22Rv1 (cell line): ENCODE measurements at regions not wholly inside any gene's neighbourhood (a gene's known extent, or its start where the extent isn't known, plus 50 kb on each side); places are given as distances from the start of the nearest gene placed in this dataset.

Source experiments
- ZFX ChIP-seq: fragments of 450-650 bp; IDR thresholded peaks from 2 replicates; pipeline ENCODE4 v1.6.1; 2017; ENCODE audit warnings: antibody characterized with exemption, borderline replicate concordance
- TF ChIP-seq, protein P1 (sequence below): fragments of 450-650 bp; IDR thresholded peaks from 2 replicates; pipeline ENCODE4 v1.5.1; 2017; ENCODE audit warnings: mild to moderate bottlenecking

DNA sequence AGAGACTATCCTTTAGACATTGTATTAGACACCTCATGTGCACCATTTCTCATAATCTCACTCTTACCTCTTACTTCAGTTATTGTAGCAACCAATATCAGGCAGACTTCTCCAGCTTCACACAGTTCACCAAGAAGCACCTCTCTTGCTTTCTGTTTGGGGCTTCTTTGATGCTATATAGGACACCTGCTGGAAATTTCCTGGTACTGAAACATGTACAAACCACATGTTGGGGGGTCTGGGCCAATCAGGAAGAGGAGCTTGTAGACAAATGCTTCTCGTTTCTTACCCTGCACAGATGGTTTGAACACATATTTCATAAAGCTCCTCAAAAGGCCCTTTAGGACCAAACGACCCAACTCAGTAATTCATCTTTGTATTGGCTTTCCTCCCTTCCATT, 212.1 kb downstream of the IZUMO3 start:
- TF ChIP-seq, protein P1, sequence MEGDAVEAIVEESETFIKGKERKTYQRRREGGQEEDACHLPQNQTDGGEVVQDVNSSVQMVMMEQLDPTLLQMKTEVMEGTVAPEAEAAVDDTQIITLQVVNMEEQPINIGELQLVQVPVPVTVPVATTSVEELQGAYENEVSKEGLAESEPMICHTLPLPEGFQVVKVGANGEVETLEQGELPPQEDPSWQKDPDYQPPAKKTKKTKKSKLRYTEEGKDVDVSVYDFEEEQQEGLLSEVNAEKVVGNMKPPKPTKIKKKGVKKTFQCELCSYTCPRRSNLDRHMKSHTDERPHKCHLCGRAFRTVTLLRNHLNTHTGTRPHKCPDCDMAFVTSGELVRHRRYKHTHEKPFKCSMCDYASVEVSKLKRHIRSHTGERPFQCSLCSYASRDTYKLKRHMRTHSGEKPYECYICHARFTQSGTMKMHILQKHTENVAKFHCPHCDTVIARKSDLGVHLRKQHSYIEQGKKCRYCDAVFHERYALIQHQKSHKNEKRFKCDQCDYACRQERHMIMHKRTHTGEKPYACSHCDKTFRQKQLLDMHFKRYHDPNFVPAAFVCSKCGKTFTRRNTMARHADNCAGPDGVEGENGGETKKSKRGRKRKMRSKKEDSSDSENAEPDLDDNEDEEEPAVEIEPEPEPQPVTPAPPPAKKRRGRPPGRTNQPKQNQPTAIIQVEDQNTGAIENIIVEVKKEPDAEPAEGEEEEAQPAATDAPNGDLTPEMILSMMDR: no peak
- TF ChIP-seq ZFX: no peak
